Endodermal cell (in vitro differentiated cells): ENCODE measurements at regions not wholly inside any gene's neighbourhood (a gene's known extent, or its start where the extent isn't known, plus 50 kb on each side); places are given as distances from the start of the nearest gene placed in this dataset.

Experiments
- DNase-seq: peaks from one replicate; pipeline ENCODE4 v3.0.0-alpha.2; 2017
- H3K27ac ChIP-seq: 2 replicates; pipeline ENCODE4 v1.5.1; 2013; ENCODE audit warnings: mild to moderate bottlenecking, low read depth, low read length, moderate library complexity
- H3K27me3 ChIP-seq: 2 replicates; pipeline ENCODE4 v1.6.1; 2013; ENCODE audit warnings: mild to moderate bottlenecking, low read length, moderate library complexity; ENCODE audit not compliant: insufficient read depth, control insufficient read depth, poor library complexity, severe bottlenecking
- H3K36me3 ChIP-seq: 2 replicates; pipeline ENCODE4 v1.7.0; 2013; ENCODE audit warnings: mild to moderate bottlenecking, low read length, moderate library complexity; ENCODE audit not compliant: control insufficient read depth, insufficient read depth
- H3K4me1 ChIP-seq: one replicate; pipeline ENCODE4 v1.7.0; 2013; ENCODE audit warnings: low read length; ENCODE audit not compliant: control insufficient read depth, insufficient read depth
- H3K4me3 ChIP-seq: 2 replicates; pipeline ENCODE4 v1.5.1; 2013; ENCODE audit warnings: mild to moderate bottlenecking, low read length, moderate library complexity
- H3K9ac ChIP-seq: 2 replicates; pipeline ENCODE4 v1.6.1; 2013; ENCODE audit warnings: mild to moderate bottlenecking, low read length, moderate library complexity; ENCODE audit not compliant: poor library complexity, severe bottlenecking; ENCODE audit errors: extremely low read depth
- H3K9me3 ChIP-seq: 2 replicates; pipeline ENCODE4 v1.6.1; 2013; ENCODE audit warnings: mild to moderate bottlenecking, low read length, moderate library complexity; ENCODE audit not compliant: control insufficient read depth
- H3K27ac Mint-ChIP-seq: 2 replicates; pipeline ENCODE4 v1.8.0; 2020; ENCODE audit warnings: mixed read lengths
- H3K27me3 Mint-ChIP-seq: 2 replicates; pipeline ENCODE4 v1.8.0; 2021; ENCODE audit warnings: mild to moderate bottlenecking, mixed read lengths; ENCODE audit not compliant: insufficient read depth
- H3K36me3 Mint-ChIP-seq: 2 replicates; pipeline ENCODE4 v1.8.0; 2020; ENCODE audit warnings: low read depth, mixed read lengths
- H3K4me1 Mint-ChIP-seq: 2 replicates; pipeline ENCODE4 v1.8.0; 2020; ENCODE audit warnings: mixed read lengths
- H3K4me3 Mint-ChIP-seq: 2 replicates; pipeline ENCODE4 v1.8.0; 2020; ENCODE audit warnings: mild to moderate bottlenecking, moderate library complexity, mixed read lengths
- H3K9me3 Mint-ChIP-seq: 2 replicates; pipeline ENCODE4 v1.8.0; 2020; ENCODE audit warnings: mild to moderate bottlenecking, mixed read lengths
- CTCF ChIP-seq: fragments of 200-600 bp; sonication (generic); conservative IDR thresholded peaks from 2 replicates; pipeline ENCODE4 v1.5.0; 2021; ENCODE audit warnings: antibody characterized with exemption, mild to moderate bottlenecking
- WGBS, 2 experiments: methylation state at CpG; one replicate each; pipeline versions ENCODE4 v1.1.5 to v1.1.7; 2013; ENCODE audit warnings: missing lambda C conversion rate in 2 of 2, mixed read lengths in 1 of 2; ENCODE audit not compliant: insufficient coverage in 1 of 2, insufficient read length in 1 of 2; 5-methylcytosine and 5-hydroxymethylcytosine counted together

DNA sequence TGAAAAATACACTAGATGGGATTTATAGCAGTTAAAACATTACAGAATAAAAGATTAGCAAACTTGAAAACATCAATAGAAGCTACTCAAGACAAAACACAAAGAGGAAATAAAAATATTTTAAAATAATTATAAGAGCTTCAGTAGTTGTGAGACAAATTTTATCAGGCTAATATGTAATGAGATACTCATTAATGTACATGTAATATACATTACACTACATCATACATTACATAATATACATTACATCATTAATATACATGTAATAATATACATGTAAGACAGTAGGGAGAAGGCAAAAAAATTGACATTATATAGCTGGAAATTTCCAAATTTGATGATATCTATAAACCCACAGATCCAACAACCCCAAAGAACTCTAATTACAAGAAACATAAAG lies 249.4 kb upstream of the HMGA2 start:
- H3K9ac ChIP-seq = no peak overlapping the region

GRCh38 chr12:65584016-65584415 lies 240.3 kb upstream of the HMGA2 start:
- Mint-ChIP-seq H3K27ac (no peak overlapping the region), H3K9me3 (peaks cover 14% of the 10 kb centered on the region), H3K4me3 (no peak overlapping the region), H3K27me3 (no peaks in the 10 kb centered on the region), H3K4me1 (peaks cover 1% of the 10 kb centered on the region), H3K36me3 (no peaks in the 10 kb centered on the region)
- Histone ChIP-seq H3K27me3 (no peaks in the 10 kb centered on the region), H3K4me1 (peaks cover 1% of the 10 kb centered on the region), H3K9ac (no peak overlapping the region), H3K9me3 (no peaks in the 10 kb centered on the region), H3K36me3 (no peaks in the 10 kb centered on the region), H3K4me3 (no peak overlapping the region), H3K27ac (no peak overlapping the region)
- WGBS, 2 experiments = 100% methylated on average over 3 of the region's 3 CpGs; no CpG with 5 or more reads in 1 of the 2 experiments
- no peak for TF ChIP-seq CTCF
- DNase-seq = no peak

More for the DNA sequence above, 249.4 kb upstream of the HMGA2 start:
- DNase-seq = no peak
- H3K36me3 ChIP-seq = no peaks in the 10 kb centered on the region
- no peaks in the 10 kb centered on the region for H3K4me1 ChIP-seq
- no peaks in the 10 kb centered on the region for H3K36me3 Mint-ChIP-seq
- H3K9me3 Mint-ChIP-seq = peaks cover 11% of the 10 kb centered on the region
- H3K4me3 ChIP-seq = no peak overlapping the region
- H3K9me3 ChIP-seq = peaks cover 14% of the 10 kb centered on the region
- H3K4me1 Mint-ChIP-seq = peaks cover 5% of the 10 kb centered on the region
- H3K27ac ChIP-seq = no peak overlapping the region
- H3K27me3 Mint-ChIP-seq = peaks cover 29% of the 10 kb centered on the region
- TF ChIP-seq CTCF = no peak
- no peak overlapping the region for H3K4me3 Mint-ChIP-seq
- H3K27ac Mint-ChIP-seq = no peak overlapping the region
- peaks cover 12% of the 10 kb centered on the region for H3K27me3 ChIP-seq

DNA sequence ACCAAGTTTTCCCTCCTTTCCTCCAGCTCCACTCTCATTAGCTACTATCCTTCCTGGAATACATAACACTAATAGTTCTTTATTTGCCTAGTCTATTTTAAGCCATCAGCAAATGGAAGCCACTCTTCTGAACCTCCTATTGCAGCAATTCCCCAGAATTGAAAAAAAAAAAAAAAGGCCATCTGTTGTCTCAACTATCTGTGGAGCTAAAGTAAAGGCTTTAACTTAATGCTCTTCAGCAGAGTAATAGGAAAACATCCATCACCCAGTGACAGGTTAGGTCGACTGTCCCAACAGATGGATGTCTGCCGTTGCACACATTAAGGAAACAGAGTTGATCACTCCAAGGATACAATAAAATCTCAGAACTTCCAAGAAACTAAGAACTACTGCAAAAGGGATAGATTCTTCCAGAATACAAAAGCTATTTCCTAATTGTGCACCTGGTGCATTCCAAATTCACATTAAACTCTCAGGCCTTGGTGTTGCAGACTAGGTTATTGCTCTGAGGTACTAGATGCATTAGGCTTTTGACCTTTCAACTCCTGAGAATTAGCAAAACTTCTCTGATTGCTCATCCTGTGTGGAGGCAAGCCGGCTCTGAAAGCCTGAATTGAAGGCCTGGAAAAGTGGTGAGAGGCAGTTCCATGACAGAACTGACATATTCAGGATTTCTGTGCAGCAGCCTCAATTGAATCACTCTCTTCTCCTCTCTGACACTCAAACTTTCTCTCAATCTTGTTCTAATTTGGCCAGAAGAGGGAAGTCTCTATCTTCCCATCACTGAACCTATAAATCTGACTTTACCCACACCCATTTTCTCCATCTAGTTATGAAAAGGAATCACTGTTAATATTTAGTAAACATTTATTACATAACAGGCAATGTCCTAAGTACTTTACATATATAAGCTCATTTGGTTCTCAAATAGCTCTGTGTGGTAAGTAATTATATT lies 238.4 kb upstream of the HMGA2 start:
- Histone ChIP-seq H3K4me3 (no peak overlapping the region), H3K9ac (no peak overlapping the region), H3K4me1 (peaks cover 4% of the 10 kb centered on the region), H3K27ac (no peak overlapping the region), H3K36me3 (no peaks in the 10 kb centered on the region), H3K9me3 (no peaks in the 10 kb centered on the region), H3K27me3 (no peaks in the 10 kb centered on the region)
- 76 to 80% methylated on average over 3 of the region's 3 CpGs for WGBS, 2 experiments
- Mint-ChIP-seq H3K27me3 (no peaks in the 10 kb centered on the region), H3K27ac (no peak overlapping the region), H3K36me3 (no peaks in the 10 kb centered on the region), H3K9me3 (peaks cover under 1% of the 10 kb centered on the region), H3K4me3 (no peak overlapping the region), H3K4me1 (peaks cover 9% of the 10 kb centered on the region)
- no peak for TF ChIP-seq CTCF
- DNase-seq = no peak
